ENCODE measurements at regions not wholly inside any gene's neighbourhood (a gene's known extent, or its start where the extent isn't known, plus 50 kb on each side); places are given as distances from the start of the nearest gene placed in this dataset.

GRCh38 chr2:225289659-225290058 is 109.9 kb upstream of the NYAP2 start:
- Histone ChIP-seq H3K4me1 (replicated peaks in 1 of 2; ENCODE audit: control insufficient read depth in 2 of 2, insufficient read depth in 2 of 2, low read length in 2 of 2) (no peaks in the 10 kb centered on the region), H3K4me2 (ENCODE audit: insufficient read depth, low read length) (no peak overlapping the region), H3K9me1 (ENCODE audit: control insufficient read depth, insufficient read depth, low read length) (no peaks in the 10 kb centered on the region), H3K36me3 (ENCODE audit: control insufficient read depth, insufficient read depth, low read length) (no peaks in the 10 kb centered on the region), H3K4me3 (no peak overlapping the region), H3K27ac (ENCODE audit: extremely low read depth, low read depth, low read length) (no peak overlapping the region), H4K20me1 (replicated peaks; ENCODE audit: control insufficient read depth, insufficient read depth, low read length) (no peaks in the 10 kb centered on the region), H3K27me3 (ENCODE audit: control insufficient read depth in 2 of 2, insufficient read depth in 2 of 2, low read length in 2 of 2) (no peaks in the 10 kb centered on the region), H3K9ac (ENCODE audit: insufficient read depth in 1 of 2, low read depth in 2 of 2, low read length in 2 of 2) (no peak overlapping the region), H3K79me2 (ENCODE audit: control insufficient read depth, insufficient read depth, low read length) (no peaks in the 10 kb centered on the region), H3K9me3 (replicated peaks; ENCODE audit: control insufficient read depth, insufficient read depth, low read depth, low read length) (no peaks in the 10 kb centered on the region), H2AFZ (ENCODE audit: low read depth, low read length) (no peak overlapping the region)
- ATAC-seq (no peak), DNase-seq (ENCODE audit: extremely low read depth in 1 of 4, low spot score in 3 of 4) (no peak), FAIRE-seq (no peak)
- intact Hi-C loops (cut with micrococcal nuclease): loop anchor here (10.0 kb wide), 1 partner anchor 165 kb away; no protein-coding TSS in a partner anchor
- BruUV-seq (replicated peaks): no TSS peak
- CTCF ChIA-PET (ENCODE audit: low intra/inter-chr PET ratio): no interaction called here
- POLR2A ChIA-PET: no interaction called here
- WGBS (ENCODE audit: insufficient coverage, low coverage, missing lambda C conversion rate): 6% methylated on average over 2 of the region's 2 CpGs
- in situ Hi-C loops (cut with MboI): no loop called here
- TF ChIP-seq FOXA3 (CRISPR knock-in tag; conservative IDR thresholded peaks at IDR 0.05 in 1 of 2, IDR thresholded peaks at IDR 0.05 in 1 of 2) (no peak), NCOA6 (IDR thresholded peaks at IDR 0.05) (no peak), SMARCA5 (IDR thresholded peaks at IDR 0.05) (no peak), NR1H2 (CRISPR knock-in tag; IDR thresholded peaks at IDR 0.05) (no peak), TAL1 (IDR thresholded peaks at IDR 0.05) (no peak)

- H2AFZ ChIP-seq (ENCODE audit: low read depth, low read length): no peak overlapping the region
- intact Hi-C loops (cut with micrococcal nuclease) (loop anchor here (10.0 kb wide), 1 partner anchor 164 kb away; no protein-coding TSS in a partner anchor), in situ Hi-C loops (cut with MboI) (no loop called here)
- no peaks in the 10 kb centered on the region for H3K36me3 ChIP-seq (ENCODE audit: control insufficient read depth, insufficient read depth, low read length)
- no TSS peak for BruUV-seq (replicated peaks)
- H3K4me3 ChIP-seq: no peak overlapping the region
- ATAC-seq: no peak
- WGBS (ENCODE audit: insufficient coverage, low coverage, missing lambda C conversion rate): 11% methylated on average over 3 of the region's 3 CpGs
- no peaks in the 10 kb centered on the region for H3K27me3 ChIP-seq (ENCODE audit: control insufficient read depth in 2 of 2, insufficient read depth in 2 of 2, low read length in 2 of 2)
- H3K9me3 ChIP-seq (replicated peaks; ENCODE audit: control insufficient read depth, insufficient read depth, low read depth, low read length): no peaks in the 10 kb centered on the region
- no peaks in the 10 kb centered on the region for H3K79me2 ChIP-seq (ENCODE audit: control insufficient read depth, insufficient read depth, low read length)
- no peak overlapping the region for H3K4me2 ChIP-seq (ENCODE audit: insufficient read depth, low read length)
- no peaks in the 10 kb centered on the region for H4K20me1 ChIP-seq (replicated peaks; ENCODE audit: control insufficient read depth, insufficient read depth, low read length)
- H3K27ac ChIP-seq (ENCODE audit: extremely low read depth, low read depth, low read length): no peak overlapping the region
- H3K4me1 ChIP-seq (replicated peaks in 1 of 2; ENCODE audit: control insufficient read depth in 2 of 2, insufficient read depth in 2 of 2, low read length in 2 of 2): no peaks in the 10 kb centered on the region
- ChIA-PET POLR2A (no interaction called here), CTCF (ENCODE audit: low intra/inter-chr PET ratio) (no interaction called here)
- FAIRE-seq: no peak
- DNase-seq (ENCODE audit: extremely low read depth in 1 of 4, low spot score in 3 of 4): no peak
- H3K9me1 ChIP-seq (ENCODE audit: control insufficient read depth, insufficient read depth, low read length): no peaks in the 10 kb centered on the region
- no peak overlapping the region for H3K9ac ChIP-seq (ENCODE audit: insufficient read depth in 1 of 2, low read depth in 2 of 2, low read length in 2 of 2)
- TF ChIP-seq TARDBP (IDR thresholded peaks at IDR 0.05) (no peak), CCNT2 (IDR thresholded peaks at IDR 0.05; ENCODE audit: borderline replicate concordance, extremely low read depth, insufficient read length, low read depth, low read length) (no peak), CHD2 (IDR thresholded peaks at IDR 0.05; ENCODE audit: low read depth, low read length) (no peak), XRCC3 (IDR thresholded peaks at IDR 0.05) (no peak), CAMTA2 (CRISPR knock-in tag; conservative IDR thresholded peaks at IDR 0.05) (no peak), PCBP2 (IDR thresholded peaks at IDR 0.05; ENCODE audit: low read depth, low read length, poor library complexity, severe bottlenecking) (no peak), STAG1 (CRISPR knock-in tag; IDR thresholded peaks at IDR 0.05; ENCODE audit: borderline replicate concordance) (no peak), ZZZ3 (IDR thresholded peaks at IDR 0.05) (no peak), PRMT5 (CRISPR knock-in tag; IDR thresholded peaks at IDR 0.05) (no peak), FOSL1 (tag; conservative IDR thresholded peaks at IDR 0.05) (no peak), ZFP36 (IDR thresholded peaks at IDR 0.05; ENCODE audit: low read depth, low read length, partially characterized antibody) (no peak), ELK3 (CRISPR knock-in tag; IDR thresholded peaks at IDR 0.05) (no peak), ELF2 (CRISPR knock-in tag; IDR thresholded peaks at IDR 0.05) (no peak), ZC3H4 (CRISPR knock-in tag; IDR thresholded peaks at IDR 0.05; ENCODE audit: borderline replicate concordance) (no peak), ZNF668 (CRISPR knock-in tag; IDR thresholded peaks at IDR 0.05) (no peak), MTA3 (IDR thresholded peaks at IDR 0.05; ENCODE audit: borderline replicate concordance) (no peak)
Measured at GRCh38 chr2:225288986-225289385, 110.5 kb upstream of the NYAP2 start.
